Stimulated activated CD4-positive, alpha-beta T cell treated with anti-CD3 and anti-CD28 coated beads, Interleukin-12 subunit alpha, Interleukin-12 subunit beta, amount 100 ng/mL, for 4 hours (primary cell): ENCODE measurements at regions not wholly inside any gene's neighbourhood (a gene's known extent, or its start where the extent isn't known, plus 50 kb on each side); places are given as distances from the start of the nearest gene placed in this dataset.

Experiments used
- DNase-seq: peaks from one replicate; pipeline ENCODE4 v3.0.0-alpha.2; 2020

- no peak for DNase-seq
Measured at GRCh38 chr5:109917154-109917546, 227.4 kb downstream of the MAN2A1 start.

GRCh38 chr5:109917966-109918365 is 228.2 kb downstream of the MAN2A1 start:
- no peak for DNase-seq

- no peak for DNase-seq
Measured at GRCh38 chr5:109920736-109921135, 231.0 kb downstream of the MAN2A1 start.

GRCh38 chr5:109921735-109922380 is 232.1 kb downstream of the MAN2A1 start:
- no peak for DNase-seq

GRCh38 chr5:109922381-109922995 is 232.8 kb downstream of the MAN2A1 start:
- no peak for DNase-seq

GRCh38 chr5:109923205-109923604 is 233.5 kb downstream of the MAN2A1 start:
- DNase-seq = no peak

GRCh38 chr5:109924237-109925107 is 234.7 kb downstream of the MAN2A1 start:
- DNase-seq = no peak

GRCh38 chr5:109927639-109928038 is 237.9 kb downstream of the MAN2A1 start:
- DNase-seq = no peak

GRCh38 chr5:109928046-109928445 is 238.3 kb downstream of the MAN2A1 start:
- no peak for DNase-seq

- DNase-seq = no peak
Measured at GRCh38 chr5:109928811-109929210, 239.1 kb downstream of the MAN2A1 start.

GRCh38 chr5:109929376-109929775 is 239.6 kb downstream of the MAN2A1 start:
- DNase-seq = no peak

- no peak for DNase-seq
Measured at GRCh38 chr5:109929911-109930310, 240.2 kb downstream of the MAN2A1 start.

GRCh38 chr5:109931049-109931780 is 241.5 kb downstream of the MAN2A1 start:
- DNase-seq = no peak

GRCh38 chr5:109935833-109936490 is 246.2 kb downstream of the MAN2A1 start:
- no peak for DNase-seq

- no peak for DNase-seq
Measured at GRCh38 chr5:109936996-109937395, 247.3 kb downstream of the MAN2A1 start.

- DNase-seq = no peak
Measured at GRCh38 chr5:109937951-109938350, 248.2 kb downstream of the MAN2A1 start.

- DNase-seq = no peak
Measured at GRCh38 chr5:109938453-109938852, 248.7 kb downstream of the MAN2A1 start.

- DNase-seq = no peak
Measured at GRCh38 chr5:109939116-109939682, 249.5 kb downstream of the MAN2A1 start.

GRCh38 chr5:109942646-109943045 is 252.9 kb downstream of the MAN2A1 start:
- DNase-seq = no peak

- DNase-seq = no peak
Measured at GRCh38 chr5:109943701-109944235, 254.0 kb downstream of the MAN2A1 start.

GRCh38 chr5:109944461-109944860 is 254.7 kb downstream of the MAN2A1 start:
- DNase-seq = no peak

GRCh38 chr5:109945097-109945678 is 255.5 kb downstream of the MAN2A1 start:
- DNase-seq = no peak
